ENCODE measurements at regions not wholly inside any gene's neighbourhood (a gene's known extent, or its start where the extent isn't known, plus 50 kb on each side); places are given as distances from the start of the nearest gene placed in this dataset.

GRCh38 chr9:4929917-4930316 is 55.2 kb upstream of the JAK2 start:
- intact Hi-C loops (cut with micrococcal nuclease) (loop anchor here (10.0 kb wide), 1 partner anchor 135 kb away; the partner anchor contains the start of gene RCL1), in situ Hi-C loops (cut with MboI) (no loop called here)
- no TSS peak for BruUV-seq (replicated peaks)
- TF ChIP-seq, protein P1, sequence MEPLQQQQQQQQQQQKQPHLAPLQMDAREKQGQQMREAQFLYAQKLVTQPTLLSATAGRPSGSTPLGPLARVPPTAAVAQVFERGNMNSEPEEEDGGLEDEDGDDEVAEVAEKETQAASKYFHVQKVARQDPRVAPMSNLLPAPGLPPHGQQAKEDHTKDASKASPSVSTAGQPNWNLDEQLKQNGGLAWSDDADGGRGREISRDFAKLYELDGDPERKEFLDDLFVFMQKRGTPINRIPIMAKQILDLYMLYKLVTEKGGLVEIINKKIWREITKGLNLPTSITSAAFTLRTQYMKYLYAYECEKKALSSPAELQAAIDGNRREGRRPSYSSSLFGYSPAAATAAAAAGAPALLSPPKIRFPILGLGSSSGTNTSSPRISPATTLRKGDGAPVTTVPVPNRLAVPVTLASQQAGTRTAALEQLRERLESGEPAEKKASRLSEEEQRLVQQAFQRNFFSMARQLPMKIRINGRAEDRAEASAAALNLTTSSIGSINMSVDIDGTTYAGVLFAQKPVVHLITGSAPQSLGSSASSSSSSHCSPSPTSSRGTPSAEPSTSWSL (CRISPR knock-in tag; IDR thresholded peaks at IDR 0.05; ENCODE audit: borderline replicate concordance) = no peak
- TF ChIP-seq SRSF7 (optimal IDR thresholded peaks at IDR 0.05; ENCODE audit: low read depth, low read length) = no peak
- TF ChIP-seq ZNF436 (CRISPR knock-in tag; IDR thresholded peaks at IDR 0.05) = no peak
- no peak for TF ChIP-seq PHB2 (IDR thresholded peaks at IDR 0.05; ENCODE audit: low read depth)
- no peak for TF ChIP-seq ZFX (CRISPR knock-in tag; IDR thresholded peaks at IDR 0.05)
- TF ChIP-seq CHCHD3 (CRISPR knock-in tag; IDR thresholded peaks at IDR 0.05) = no peak
- no peak for TF ChIP-seq PHF21A (IDR thresholded peaks at IDR 0.05; ENCODE audit: borderline replicate concordance, low read depth)
- TF ChIP-seq BCOR (IDR thresholded peaks at IDR 0.05) = no peak
- TF ChIP-seq, protein P2, sequence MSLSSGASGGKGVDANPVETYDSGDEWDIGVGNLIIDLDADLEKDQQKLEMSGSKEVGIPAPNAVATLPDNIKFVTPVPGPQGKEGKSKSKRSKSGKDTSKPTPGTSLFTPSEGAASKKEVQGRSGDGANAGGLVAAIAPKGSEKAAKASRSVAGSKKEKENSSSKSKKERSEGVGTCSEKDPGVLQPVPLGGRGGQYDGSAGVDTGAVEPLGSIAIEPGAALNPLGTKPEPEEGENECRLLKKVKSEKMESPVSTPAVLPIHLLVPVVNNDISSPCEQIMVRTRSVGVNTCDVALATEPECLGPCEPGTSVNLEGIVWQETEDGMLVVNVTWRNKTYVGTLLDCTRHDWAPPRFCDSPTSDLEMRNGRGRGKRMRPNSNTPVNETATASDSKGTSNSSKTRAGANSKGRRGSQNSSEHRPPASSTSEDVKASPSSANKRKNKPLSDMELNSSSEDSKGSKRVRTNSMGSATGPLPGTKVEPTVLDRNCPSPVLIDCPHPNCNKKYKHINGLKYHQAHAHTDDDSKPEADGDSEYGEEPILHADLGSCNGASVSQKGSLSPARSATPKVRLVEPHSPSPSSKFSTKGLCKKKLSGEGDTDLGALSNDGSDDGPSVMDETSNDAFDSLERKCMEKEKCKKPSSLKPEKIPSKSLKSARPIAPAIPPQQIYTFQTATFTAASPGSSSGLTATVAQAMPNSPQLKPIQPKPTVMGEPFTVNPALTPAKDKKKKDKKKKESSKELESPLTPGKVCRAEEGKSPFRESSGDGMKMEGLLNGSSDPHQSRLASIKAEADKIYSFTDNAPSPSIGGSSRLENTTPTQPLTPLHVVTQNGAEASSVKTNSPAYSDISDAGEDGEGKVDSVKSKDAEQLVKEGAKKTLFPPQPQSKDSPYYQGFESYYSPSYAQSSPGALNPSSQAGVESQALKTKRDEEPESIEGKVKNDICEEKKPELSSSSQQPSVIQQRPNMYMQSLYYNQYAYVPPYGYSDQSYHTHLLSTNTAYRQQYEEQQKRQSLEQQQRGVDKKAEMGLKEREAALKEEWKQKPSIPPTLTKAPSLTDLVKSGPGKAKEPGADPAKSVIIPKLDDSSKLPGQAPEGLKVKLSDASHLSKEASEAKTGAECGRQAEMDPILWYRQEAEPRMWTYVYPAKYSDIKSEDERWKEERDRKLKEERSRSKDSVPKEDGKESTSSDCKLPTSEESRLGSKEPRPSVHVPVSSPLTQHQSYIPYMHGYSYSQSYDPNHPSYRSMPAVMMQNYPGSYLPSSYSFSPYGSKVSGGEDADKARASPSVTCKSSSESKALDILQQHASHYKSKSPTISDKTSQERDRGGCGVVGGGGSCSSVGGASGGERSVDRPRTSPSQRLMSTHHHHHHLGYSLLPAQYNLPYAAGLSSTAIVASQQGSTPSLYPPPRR (CRISPR knock-in tag; IDR thresholded peaks at IDR 0.05; ENCODE audit: borderline replicate concordance) = no peak
- TF ChIP-seq ZBTB8A (IDR thresholded peaks at IDR 0.05; ENCODE audit: partially characterized antibody) = no peak
- TF ChIP-seq ZFP1 (CRISPR knock-in tag; IDR thresholded peaks at IDR 0.05) = no peak
- TF ChIP-seq, protein P3, sequence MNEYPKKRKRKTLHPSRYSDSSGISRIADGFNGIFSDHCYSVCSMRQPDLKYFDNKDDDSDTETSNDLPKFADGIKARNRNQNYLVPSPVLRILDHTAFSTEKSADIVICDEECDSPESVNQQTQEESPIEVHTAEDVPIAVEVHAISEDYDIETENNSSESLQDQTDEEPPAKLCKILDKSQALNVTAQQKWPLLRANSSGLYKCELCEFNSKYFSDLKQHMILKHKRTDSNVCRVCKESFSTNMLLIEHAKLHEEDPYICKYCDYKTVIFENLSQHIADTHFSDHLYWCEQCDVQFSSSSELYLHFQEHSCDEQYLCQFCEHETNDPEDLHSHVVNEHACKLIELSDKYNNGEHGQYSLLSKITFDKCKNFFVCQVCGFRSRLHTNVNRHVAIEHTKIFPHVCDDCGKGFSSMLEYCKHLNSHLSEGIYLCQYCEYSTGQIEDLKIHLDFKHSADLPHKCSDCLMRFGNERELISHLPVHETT (CRISPR knock-in tag; conservative IDR thresholded peaks at IDR 0.05 in 1 of 2, IDR thresholded peaks at IDR 0.05 in 1 of 2) = no peak
- no peak for TF ChIP-seq ATF7 (IDR thresholded peaks at IDR 0.05)
- TF ChIP-seq ZNF12 (CRISPR knock-in tag; IDR thresholded peaks at IDR 0.05) = no peak

More at GRCh38 chr9:4929917-4930316, 55.2 kb upstream of the JAK2 start:
- peaks cover 4 to 21% of the 10 kb centered on the region in 2 experiments; a peak in 3 of 5 replicates for H3K4me1 ChIP-seq (replicated peaks in 1 of 2; ENCODE audit: control insufficient read depth in 2 of 2, insufficient read depth in 2 of 2, low read length in 2 of 2)
- DNase-seq (ENCODE audit: extremely low read depth in 1 of 4, low spot score in 3 of 4) (no peak), ATAC-seq (no peak), FAIRE-seq (no peak)
- WGBS (ENCODE audit: insufficient coverage, low coverage, missing lambda C conversion rate) = 29% methylated on average over 2 of the region's 2 CpGs
- H3K27ac ChIP-seq (ENCODE audit: extremely low read depth, low read depth, low read length) = no peak overlapping the region
- no peak overlapping the region for H3K4me2 ChIP-seq (ENCODE audit: insufficient read depth, low read length)
- H3K27me3 ChIP-seq (ENCODE audit: control insufficient read depth in 2 of 2, insufficient read depth in 2 of 2, low read length in 2 of 2) = no peaks in the 10 kb centered on the region
- H3K9me1 ChIP-seq (ENCODE audit: control insufficient read depth, insufficient read depth, low read length) = no peaks in the 10 kb centered on the region
- ChIA-PET POLR2A (no interaction called here), CTCF (ENCODE audit: low intra/inter-chr PET ratio) (no interaction called here)
- H3K36me3 ChIP-seq (ENCODE audit: control insufficient read depth, insufficient read depth, low read length) = no peaks in the 10 kb centered on the region
- no peaks in the 10 kb centered on the region for H3K9me3 ChIP-seq (replicated peaks; ENCODE audit: control insufficient read depth, insufficient read depth, low read depth, low read length)
- no peak overlapping the region for H3K4me3 ChIP-seq
- no peak overlapping the region for H2AFZ ChIP-seq (ENCODE audit: low read depth, low read length)
- H4K20me1 ChIP-seq (replicated peaks; ENCODE audit: control insufficient read depth, insufficient read depth, low read length) = no peaks in the 10 kb centered on the region
- no peak overlapping the region for H3K9ac ChIP-seq (ENCODE audit: insufficient read depth in 1 of 2, low read depth in 2 of 2, low read length in 2 of 2)
- H3K79me2 ChIP-seq (ENCODE audit: control insufficient read depth, insufficient read depth, low read length) = peaks cover 5% of the 10 kb centered on the region; the same call in 2 of the 3 replicates
